DMS 273 (cell line): ENCODE measurements at regions not wholly inside any gene's neighbourhood (a gene's known extent, or its start where the extent isn't known, plus 50 kb on each side); places are given as distances from the start of the nearest gene placed in this dataset.
"Not testable (repeated sequence)": the region's sequence is repeated elsewhere in the genome, so short reads cannot be mapped to it uniquely, and the experiment has no call there.

Experiments
- DNase-seq: peaks from one replicate; lab custom pipeline; 2025; ENCODE audit not compliant: unreplicated experiment; lab: John Stamatoyannopoulos, UW

DNA sequence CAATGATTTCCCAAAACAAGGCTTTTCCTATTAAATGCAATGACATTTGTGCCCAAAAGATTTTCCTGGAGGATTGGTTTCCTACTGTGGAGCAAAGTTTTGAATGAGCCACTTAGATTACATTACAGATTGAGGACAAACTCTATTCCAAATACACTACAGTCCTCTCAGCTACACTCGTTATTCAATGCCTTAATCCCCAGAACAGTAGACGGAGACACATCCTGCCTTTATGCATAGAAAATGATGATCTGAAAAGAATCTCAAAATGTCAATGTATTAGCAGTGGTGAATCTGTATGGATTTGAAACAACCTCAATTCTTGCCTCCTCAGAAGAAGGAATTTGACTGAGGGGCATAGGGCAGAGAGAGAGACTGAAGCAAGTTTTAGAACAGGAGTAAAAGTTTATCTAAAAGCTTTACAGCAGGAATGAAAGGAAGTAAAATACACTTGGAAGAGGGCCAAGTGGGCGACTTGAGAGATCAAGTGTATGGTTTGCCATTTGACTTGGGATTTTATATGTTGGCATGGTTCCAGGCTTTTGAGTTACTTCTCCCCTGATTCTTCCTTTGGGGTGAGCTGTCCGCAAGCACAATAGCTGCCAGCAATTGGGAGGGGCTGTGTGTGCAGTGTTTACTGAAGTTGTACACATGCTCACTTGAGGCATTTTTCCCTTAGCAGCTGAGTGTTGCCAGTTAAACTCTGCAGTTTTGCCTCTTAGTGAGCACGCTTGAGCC, 891.9 kb upstream of the MBL2 start:
- DNase-seq = no peak

DNA sequence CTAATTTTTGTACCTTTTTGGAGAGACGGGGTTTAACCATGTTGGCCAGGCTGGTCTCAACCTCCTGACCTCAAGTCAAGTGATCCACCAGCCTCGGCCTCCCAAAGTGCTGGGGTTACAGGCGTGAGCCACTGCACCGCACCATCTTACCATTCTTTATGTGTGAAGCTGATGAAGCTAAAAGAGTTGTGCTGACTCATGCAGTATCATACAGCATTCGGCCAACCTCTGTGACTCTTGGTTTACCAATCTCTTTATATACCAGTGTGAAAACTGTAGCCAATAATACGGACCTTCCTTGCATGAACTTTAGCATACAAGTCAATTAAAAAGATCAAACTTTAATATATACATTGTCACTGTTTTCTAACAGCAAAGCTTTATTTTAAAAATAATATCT, 878.2 kb upstream of the MBL2 start:
- no peak for DNase-seq

DNA sequence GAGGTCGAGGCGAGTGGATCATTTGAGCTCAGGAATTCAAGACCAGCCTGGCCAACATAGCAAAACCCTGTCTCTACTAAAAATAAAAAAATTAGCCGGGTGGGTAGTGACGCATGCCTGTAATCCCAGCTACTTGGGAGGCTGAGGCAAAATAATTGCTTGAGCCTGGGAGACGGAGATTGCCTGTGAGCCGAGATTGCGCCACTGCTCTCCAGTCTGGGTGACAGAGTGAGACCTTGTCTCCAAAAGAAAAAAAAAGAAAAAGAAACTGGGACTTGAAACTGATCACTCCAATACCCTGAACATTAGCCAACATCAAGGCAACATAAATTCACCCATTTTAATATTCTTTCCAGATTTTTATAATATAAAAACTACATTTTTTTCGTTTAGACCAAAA, 874.6 kb upstream of the MBL2 start:
- not testable (repeated sequence) for DNase-seq

DNA sequence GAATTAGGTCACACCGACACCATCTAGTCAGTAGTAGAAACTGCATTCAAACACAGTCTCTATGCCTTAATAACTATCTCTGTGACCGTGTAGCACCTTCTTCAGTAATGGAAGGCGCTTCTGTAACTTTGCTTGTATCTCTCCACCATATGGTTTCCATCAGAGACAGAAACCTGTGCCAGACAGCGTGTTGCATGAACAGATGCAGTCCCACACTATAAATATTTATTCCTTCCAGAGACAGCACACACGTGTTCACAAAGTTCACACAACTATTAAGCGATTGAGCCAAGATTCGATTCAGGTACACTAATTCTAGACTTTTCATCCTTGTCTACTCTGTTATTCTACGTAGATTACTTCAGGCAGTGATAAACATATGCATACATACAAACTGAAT, 873.9 kb upstream of the MBL2 start:
- no peak for DNase-seq

DNA sequence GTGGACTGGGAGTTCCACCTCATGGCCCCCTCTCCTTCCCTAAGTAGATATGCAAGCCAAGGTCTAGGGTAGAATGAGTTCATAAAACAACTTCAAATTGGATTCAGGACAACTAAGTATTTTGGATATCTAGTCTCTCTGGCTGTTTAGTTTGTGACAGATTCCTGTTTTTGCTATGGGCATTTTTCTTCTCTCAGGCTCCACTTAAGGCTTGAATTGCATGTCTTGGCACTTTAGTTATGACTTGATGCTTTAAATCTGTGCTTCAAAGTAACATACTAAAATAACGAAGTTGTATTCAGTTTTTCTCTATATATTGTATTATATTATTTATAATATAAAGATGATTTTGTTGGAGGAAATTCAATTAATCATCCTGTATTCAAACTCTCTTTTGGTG, 873.4 kb upstream of the MBL2 start:
- DNase-seq = no peak

DNA sequence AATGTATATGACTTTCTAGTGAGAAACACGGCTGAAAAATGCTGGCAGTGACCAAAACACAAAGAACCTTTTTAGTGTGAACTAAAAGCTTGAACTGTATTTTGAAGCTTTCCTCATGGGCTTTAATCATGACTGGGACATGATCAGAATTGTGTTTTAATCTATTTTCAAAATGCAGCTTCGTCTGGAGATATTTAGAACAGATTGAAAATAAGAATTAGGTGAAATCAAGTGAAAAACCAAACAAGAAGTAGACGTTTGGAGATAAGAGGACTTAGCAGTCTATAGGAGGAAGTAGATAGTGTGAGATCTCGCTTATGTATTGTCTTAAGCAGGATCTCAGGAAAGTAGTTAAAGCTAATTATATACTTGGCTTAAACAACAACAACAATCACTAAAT, 865.4 kb upstream of the MBL2 start:
- no peak for DNase-seq

DNA sequence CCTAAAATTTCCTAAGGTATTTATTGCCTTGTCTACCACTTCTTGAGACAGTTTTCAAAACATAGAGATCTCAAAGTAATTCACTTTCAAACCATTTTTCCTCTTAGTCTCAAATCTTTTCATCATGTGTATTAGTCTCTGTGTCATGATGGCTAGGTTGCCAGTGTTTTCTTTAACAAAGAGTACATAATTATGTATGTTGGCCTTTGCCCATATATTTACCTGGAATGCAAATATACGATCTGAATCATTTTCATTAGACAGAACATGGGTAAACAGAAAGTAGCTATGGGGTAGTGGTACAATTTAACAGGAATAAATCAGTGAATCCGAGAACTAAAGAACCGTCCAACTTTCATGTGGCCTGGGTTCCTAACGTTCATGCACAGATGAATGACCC, 852.1 kb upstream of the MBL2 start:
- DNase-seq = no peak

DNA sequence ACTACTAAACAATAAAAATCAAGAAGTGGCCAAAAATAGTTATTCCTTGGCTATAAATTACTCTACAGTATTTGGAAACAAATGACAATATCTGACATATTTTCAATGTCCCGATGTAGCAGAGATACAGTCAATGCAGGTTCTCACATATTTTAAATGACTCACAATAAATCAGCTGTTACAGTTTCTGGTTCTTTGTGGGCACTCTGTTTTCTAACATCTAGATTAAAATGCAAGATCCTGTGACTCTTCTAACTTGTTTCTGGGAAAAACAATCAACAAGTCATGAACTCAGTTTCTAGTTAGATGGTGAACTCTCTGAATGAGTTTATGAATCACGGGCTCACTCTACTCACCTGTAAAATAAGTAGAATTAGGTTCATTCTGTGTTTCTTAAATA, 849.6 kb upstream of the MBL2 start:
- no peak for DNase-seq

DNA sequence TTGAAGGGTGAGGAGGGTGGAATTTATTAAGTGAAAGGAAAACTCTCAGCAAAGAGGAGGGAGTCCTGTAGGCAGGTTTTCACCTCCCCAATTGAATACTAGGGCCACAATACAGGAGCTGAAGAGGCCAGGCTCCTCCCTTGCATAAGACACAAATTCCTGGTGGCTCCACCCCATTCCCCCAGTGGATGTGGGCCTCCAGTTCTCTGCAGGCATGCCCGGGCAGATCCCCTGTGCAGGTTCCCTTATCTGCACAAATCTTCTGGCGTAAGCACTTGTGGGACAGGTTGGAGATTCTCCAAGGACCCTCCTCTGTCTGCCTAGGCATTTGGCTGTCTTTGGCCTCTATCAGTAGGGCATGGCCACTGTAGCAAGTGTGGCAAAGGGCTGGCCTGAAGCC, 847.1 kb upstream of the MBL2 start:
- no peak for DNase-seq

DNA sequence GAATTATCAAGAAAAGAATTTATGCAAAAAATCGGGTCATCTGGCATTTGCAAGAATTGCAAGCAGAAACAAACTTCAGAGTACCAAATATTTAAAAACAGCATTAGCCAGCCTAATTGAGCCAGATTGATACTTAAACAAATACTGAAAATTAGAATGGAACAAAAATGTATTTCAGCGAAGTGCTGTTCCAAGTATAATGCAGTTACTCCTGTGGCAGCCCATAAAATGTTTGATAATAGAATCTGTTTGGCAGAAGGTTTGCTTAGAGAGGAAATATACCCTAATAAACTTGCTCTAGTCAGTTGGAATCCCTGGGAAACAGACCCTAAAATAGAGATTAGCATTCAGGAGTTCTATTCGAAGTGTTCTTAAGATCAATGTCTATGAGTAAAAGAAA, 835.1 kb upstream of the MBL2 start:
- no peak for DNase-seq

DNA sequence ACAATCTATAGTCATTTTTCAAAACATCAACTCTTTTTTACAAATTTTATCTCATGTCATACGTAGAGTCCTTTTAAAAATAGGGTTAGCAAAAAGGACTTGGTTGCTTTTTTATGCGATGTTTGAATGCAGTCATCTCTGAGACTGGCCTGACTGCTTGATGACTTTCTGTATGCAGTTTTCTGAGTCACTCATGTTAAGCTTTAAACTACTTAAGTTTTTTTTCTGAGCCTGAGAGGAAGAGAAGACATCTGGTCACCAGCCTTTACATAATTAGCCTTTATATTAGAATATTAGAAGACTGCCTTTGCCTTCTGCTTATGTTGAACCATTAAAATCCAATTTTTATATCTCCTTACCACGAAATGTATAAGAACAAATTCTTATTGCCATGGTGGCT, 834.4 kb upstream of the MBL2 start:
- no peak for DNase-seq

DNA sequence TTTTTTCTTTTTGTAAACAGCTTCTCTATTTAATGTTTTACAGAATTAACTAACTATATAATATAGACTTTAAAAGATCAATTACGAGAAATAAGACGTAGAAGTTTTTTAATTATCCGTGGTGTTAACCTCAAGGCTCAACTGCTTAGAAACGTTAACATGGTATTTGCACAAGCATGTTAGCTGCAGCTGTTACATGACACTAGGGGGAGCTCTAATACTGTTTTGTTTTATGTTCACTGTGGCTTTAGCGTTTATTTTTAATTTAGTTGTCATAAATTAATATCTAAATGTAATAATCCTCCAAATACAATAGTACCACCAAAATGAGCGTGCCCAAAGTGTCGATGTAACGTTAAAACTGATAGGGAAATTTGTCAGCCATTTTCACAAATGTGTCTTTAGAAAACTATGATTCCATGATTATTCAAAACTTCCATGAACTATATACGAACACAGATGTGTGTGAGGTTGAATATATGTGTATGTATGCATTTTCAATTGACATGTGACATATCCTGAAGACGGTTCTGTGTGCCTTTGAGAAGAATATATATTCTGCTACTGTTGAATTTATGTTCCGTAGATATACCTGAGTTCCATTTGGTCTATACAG, 828.8 kb upstream of the MBL2 start:
- peak; percentile 40 for DNase-seq

DNA sequence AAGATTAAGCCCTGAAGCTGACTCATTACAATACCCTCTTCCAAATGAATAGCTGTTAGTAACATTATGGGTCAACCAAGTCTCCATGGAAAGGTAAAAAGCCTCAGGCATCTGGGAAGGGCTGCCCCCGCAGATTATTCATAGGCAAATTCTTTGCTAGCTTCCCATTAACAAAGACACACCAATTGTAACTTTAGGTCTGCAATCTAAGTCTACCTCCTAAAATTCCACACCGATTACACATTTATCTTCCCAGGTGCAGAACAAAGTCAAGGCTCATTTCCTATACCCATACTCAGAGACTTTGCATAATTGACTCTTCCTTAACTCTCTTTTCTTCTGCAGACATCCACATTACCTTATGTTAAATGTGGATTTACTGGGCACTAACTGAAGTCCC, 826.3 kb upstream of the MBL2 start:
- no peak for DNase-seq

DNA sequence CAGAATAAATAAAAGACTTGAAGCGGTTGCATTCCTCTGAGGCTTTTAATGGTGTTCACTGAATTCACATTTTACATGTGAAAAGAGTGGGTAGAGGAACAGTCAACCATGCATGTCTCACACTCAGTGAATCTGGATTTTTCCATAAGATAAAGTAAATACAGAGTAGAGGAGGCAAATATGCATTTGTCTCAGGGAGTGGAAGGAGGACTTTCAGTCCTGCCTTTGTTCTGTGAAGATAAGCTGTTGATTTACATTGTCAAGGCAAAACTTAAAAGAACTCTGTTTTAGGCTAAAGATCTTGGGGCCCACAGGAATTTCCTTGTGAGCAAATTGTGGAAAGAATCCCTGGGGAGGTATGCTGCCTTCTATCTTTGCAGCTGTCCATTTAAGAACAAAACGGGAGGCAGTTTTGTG, 825.3 kb upstream of the MBL2 start:
- DNase-seq = no peak

DNA sequence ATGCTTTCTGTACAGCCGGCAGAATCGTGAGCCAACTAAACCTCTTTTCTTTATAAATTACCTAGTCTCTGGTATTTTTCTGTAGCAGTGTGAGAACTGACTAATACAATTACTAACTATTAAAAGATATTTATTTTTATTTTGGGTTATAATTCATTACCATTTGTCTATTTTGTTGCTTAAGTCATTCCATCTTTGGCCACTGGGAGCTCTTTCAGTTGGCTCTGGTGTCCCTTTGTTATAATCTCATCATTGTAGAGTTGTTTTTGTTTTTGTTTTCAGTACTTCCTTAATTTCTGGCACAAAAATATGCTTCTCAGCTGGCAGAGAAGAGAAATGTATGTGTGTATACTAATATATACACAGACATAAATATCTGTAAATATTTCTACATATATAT, 807.9 kb upstream of the MBL2 start:
- DNase-seq = no peak

DNA sequence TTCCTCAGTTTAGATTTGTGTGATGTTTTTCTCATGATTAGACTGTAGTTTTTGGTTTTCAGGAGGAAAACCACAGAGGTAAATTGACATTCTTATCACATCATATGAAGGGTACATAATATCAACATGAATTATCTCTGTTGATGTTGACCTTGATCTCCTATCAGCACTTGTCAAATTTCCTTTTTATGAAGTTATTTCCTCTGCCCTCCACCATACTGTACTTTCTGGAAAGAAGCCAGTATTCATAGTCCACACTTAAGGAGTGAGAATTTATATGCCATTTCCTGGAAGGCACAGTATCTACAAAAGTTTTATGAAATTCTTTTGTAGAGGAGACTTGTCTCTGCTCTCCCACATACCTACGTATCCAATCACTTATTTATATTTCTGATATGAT, 807.2 kb upstream of the MBL2 start:
- no peak for DNase-seq

DNA sequence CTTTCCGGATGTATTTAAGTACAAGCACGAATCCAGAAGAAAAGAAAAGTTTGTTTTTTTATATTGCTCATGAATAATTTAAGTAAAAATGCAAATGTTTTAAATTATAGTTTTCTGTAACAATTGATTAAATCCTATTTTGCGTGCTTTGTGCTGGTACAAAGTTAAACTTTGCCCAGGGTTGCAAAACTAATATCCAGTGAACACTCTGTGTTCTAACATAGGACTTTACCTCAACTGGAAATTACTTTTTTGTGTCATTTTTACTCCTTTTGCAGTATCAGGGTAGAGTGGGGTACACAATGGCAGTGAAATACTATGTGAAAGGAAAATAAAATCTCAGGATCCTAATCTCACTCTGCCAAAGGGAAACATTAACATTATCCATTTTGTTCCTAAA, 801.4 kb upstream of the MBL2 start:
- DNase-seq = no peak

DNA sequence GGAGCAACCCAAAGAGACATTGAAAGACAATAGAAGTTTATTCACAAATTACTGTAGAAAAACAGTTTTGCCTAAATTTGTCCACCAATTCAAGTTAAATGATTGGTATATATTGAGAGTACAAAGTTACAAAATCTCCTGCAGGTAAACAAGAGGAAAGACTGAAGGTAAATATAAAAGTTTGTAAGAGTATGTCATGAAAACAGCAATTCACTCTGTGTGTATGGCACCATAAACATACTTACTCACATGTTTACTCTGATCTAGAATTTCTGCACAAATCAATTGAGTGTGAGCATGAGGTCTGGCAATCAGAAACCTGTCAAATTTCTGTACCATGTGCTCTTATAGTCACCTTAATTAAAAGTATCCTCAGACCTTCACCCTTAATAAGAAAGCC, 800.9 kb upstream of the MBL2 start:
- DNase-seq = no peak

DNA sequence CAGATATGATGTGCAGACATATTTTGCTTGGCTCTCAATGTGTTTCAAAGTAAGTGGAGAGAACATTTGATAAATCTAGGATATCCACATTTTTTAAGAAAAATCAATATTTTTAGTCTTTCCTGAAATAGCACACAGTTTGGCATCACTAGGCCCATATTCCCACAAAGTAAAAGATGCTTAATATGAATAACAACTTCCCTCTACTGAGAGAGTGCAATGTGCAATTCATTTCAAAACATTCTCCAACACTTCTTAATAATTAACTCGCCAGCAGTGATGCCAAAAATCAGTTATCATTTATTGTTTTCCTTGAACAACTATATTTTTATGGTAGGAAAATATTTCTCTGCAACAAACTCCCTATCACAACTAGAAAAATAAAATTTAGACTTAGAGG, 800.2 kb upstream of the MBL2 start:
- no peak for DNase-seq

DNA sequence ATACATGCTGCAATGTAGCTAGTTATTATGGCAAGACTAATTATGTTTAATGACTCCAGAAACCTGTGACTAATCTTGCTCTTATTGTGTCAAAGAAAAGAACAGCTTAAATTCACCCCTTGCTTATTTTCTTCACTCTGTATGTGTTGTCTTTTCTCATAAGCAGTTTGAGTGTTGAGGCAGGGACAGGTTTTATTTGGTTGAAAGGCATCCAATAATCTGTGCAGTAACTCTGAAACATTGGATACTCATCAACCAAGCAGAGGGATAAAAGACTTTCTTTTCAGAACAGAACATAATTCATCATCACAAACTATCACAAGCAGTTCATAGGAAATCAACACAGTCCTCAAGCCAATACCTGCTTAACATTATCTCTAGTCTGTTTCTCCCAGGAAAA, 797.6 kb upstream of the MBL2 start:
- DNase-seq = no peak

DNA sequence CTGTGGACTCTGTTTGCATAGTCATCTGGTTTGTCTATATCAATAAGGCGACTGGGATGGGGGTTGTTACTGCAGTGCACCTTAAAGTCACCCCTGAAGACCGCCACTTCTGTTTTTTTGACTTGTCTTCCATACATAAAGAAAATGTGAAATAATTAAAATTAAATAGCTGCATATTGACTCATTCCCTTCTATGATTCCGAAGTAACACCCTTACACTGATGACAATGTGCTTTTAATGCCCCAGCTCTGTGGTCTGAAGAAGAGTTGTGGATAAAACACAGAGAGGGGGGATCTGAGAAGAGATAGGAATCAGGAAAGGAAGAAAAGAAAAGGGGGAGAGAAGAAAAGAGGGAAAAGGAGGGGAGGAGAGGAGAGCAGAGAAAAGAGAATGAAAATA, 796.9 kb upstream of the MBL2 start:
- no peak for DNase-seq

DNA sequence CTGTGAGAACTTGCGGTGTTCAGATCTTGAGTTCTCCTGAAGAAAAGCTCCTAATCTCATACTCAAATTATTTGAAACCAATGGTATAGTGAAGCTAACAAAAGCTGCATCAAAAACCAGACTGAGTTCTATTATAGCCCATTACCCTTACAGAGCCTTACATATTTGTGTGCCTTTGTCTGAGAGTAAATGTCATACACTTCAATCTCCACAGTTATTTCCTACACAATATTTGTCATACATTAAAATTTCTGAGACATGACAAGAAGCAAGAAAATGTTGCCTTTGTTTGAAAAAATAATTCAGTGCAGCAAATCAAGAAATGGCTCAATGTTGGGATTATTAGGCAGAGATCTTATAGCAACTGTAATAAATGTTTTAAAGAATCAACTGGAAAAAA, 776.1 kb upstream of the MBL2 start:
- DNase-seq = no peak

DNA sequence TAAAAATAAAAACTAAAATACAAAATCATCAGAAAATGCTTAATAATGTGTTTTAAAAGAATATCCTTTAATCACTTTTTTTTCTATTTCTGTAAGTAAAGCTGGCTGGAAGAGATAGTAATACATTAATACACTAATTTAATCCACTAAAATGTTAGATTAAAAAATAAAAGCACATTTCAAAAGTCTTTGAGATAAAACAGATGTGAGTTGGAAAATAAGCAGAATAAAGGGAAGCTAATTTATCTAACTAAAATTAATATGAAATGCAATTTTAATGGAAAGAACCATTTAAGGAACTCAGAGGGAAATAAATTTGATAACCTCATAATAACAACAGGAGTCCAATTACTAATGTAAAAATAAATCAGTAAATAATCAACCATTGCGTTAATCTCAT, 774.8 kb upstream of the MBL2 start:
- no peak for DNase-seq
